ENCODE measurements at regions not wholly inside any gene's neighbourhood (a gene's known extent, or its start where the extent isn't known, plus 50 kb on each side); places are given as distances from the start of the nearest gene placed in this dataset.
"Not testable (repeated sequence)": the region's sequence is repeated elsewhere in the genome, so short reads cannot be mapped to it uniquely, and the experiment has no call there.

DNA sequence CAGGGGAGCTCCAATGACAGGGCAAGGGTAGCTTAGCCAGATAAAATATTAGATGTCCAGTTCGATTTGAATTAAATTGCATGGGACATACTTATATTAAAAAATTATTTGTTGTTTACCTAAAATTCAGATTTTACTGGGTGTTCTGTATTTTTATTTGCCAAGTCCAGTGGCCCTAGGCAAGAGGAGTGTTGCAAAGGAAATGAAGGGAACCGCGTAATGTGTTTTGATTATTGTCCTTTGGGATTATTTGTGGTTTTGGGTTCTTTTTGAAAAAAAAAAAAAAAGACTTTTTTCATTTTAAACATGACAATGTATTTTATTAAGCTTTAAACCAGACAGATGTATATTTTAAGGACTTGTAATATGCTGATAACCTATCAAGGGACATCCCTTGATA lies 179.3 kb downstream of the C9orf152 start:
- no peak for DNase-seq

DNA sequence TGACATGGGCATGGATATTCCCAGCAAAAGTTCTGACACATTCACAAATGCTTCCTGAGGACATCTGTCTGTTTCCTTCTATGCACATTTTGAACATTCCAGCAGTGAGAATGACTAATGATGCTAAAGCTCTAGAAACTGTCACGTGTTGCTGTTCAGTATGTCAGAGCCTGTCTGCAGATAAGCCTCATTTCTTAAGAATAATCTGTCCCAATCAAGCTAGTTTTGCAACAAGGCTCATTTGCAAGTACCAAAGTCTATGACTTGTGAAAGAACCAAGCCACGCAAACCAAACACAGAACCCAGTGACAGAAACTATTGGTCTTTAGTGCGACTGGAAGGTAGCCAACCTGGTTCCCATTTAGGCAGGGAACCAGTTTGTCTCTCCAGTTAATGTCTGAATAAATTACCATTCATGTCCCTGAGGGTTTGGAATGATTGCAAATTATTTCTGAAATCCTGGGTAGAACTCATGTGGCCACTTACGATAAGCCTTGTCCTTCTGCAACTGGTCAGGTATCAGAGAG lies 178.5 kb downstream of the C9orf152 start:
- no peak for DNase-seq

DNA sequence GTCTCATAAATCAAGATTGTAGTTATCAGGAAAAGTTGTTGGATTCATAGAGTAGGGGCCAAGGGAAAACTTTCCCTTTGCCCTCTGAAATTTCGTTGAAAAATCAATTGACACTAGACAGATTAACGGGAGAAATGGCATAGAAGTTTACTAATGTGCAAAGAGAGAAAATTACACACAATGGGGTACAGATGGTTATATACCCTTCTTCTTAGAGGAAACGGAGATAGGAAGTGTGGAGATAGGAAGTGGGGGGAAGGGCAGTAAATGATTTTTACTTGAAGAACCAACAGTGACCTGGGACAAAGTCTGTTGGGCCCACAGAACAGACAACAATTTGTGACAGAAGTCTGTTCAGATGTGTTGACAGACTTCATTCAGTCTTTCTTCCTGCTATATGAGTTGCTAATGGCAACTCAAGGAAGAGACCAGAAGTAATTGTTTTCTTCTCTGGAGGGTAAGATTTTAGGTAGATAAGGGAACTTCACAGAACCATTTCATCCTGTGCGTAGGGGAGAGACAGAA lies 177.9 kb downstream of the C9orf152 start:
- no peak for DNase-seq

DNA sequence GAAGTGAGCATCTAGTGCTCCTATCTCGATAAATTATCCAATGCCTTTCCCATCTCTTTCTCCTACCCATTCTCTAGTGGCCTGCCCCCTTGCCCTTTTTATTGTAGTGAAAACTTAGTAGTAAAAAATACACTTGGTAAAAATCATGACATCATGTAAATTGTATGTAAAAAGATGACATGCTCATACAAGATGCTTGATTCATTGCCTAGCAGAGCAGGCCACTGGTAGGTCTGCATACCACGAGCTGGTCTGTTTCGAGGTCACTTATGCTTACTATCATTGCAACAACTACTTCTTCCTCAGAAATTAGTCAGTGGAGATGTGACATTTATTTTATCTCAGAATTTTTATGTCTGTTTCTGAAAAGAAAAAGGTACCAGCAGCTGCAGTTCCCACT lies 177.3 kb downstream of the C9orf152 start:
- DNase-seq: no peak

DNA sequence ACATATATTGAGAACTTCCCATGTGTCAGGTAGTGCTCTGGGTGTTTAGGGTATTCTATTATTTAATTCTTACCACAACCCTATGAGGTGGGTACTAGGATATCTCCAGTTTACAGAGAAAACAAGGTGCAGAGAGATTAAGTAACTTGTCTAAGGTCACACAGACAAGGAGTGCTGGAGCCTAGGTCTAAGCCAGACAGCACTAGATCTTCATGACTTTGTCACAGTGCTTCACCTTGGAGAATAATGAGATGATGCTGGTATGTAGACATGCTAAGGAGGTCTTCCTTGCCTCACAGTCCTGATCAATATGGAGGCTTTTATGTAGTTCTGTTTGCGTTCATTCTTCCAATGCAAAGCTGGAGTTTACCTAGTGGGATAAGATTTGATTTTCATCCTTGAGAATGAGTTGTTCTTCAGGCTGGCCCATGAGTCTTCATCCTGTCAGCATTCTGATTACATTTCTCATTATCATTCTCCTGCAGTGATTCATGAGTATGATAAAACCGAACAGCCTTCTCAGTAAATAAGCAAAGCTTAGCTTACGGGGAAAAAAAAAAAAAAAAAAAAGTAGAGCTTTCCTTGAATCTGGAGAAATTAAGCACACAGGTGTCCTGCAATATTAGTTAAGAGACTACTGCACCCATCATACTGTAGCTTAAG lies 176.3 kb downstream of the C9orf152 start:
- no peak for DNase-seq

DNA sequence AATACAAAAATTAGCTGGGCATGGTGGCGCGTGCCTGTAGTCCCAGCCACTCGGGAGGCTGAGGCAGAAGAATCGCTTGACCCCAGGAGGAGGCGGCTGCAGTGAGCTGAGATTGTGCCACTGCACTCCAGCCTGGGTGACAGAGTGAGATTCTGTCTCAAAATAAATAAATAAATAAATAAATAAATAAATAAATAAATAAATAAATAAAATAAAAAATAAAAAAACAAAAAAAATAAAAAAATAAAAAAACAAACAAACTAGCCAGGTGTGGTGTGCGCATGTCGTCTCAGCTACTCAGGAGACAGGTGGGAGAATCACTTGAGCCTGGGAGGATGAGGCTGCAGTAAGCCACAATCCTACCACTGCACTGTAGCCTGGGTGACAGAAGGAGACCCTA lies 175.4 kb downstream of the C9orf152 start:
- DNase-seq: not testable (repeated sequence)

DNA sequence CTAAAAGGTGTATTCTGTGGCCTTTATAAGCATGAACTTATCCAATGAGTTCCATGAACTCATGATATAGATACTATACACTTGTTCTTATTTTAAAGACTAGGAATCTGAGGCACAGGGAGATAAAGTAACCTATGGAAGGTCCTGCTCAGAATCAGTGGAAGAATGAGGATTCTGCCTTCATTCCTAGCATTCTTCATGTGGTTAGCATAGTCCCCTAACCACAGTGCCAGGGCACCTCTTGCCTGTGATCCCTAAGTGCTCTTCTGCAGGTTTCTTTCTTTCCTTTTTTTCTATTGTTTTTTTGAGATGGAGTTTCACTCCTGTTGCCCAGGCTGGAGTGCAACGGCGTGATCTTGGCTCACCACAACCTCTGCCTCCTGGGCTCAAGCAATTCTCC lies 174.1 kb downstream of the C9orf152 start:
- no peak for DNase-seq

DNA sequence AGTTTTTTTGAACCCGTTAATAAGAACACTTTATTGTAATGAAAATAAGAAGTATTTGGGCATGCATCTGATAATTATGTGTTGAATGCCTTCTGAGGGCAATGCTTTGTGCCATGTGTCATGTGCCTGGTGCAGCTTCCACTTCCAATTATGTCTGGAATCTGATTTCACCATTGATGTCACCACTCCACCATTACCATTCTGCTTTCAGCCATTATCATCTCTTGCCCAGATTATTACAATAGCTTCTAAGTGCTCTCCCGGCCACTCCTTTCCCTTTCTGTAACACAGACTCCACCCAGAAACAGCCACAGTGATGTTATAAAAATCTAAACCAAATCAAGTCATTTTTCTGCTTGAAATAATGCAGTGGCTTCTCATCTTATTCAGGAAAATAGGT lies 171.7 kb downstream of the C9orf152 start:
- DNase-seq: no peak

DNA sequence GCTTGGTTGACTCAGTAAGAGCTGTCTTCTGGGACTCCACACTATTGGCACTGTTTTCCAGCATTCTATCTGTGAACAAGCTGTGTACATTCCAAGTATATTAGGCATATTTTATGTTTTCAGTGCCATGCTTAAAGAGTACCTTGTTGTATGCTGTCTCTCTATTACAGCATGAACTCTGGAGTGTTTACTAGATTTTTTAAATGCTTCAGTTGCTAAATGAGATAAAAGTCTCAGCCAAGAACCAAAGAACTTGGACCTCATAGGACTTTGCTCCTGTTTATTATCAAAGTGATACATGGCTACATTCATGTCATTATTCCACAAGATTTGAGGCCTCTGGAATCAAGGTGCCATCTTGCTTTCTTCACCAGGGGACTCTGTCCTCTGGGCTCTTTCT lies 167.2 kb downstream of the C9orf152 start:
- no peak for DNase-seq

DNA sequence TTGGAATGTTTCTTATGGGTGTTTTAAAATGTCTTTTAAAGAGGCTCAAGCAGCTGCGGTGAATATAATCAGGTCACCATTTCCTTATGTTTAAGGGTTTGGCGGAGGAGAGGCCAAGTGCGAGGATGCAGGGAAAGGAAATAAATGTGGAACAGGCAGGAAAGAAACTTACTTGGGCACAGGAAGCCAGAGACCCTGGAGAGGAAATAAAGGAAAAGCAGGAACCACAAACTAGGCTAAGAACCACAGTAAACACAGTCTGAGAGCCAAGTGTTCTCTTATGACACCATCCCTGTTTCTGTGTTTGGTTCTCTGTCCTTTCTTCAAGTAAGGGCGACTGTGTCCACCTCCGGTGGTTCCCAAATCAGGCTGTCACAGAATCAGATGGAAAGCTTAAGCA lies 166.5 kb downstream of the C9orf152 start:
- DNase-seq: no peak

DNA sequence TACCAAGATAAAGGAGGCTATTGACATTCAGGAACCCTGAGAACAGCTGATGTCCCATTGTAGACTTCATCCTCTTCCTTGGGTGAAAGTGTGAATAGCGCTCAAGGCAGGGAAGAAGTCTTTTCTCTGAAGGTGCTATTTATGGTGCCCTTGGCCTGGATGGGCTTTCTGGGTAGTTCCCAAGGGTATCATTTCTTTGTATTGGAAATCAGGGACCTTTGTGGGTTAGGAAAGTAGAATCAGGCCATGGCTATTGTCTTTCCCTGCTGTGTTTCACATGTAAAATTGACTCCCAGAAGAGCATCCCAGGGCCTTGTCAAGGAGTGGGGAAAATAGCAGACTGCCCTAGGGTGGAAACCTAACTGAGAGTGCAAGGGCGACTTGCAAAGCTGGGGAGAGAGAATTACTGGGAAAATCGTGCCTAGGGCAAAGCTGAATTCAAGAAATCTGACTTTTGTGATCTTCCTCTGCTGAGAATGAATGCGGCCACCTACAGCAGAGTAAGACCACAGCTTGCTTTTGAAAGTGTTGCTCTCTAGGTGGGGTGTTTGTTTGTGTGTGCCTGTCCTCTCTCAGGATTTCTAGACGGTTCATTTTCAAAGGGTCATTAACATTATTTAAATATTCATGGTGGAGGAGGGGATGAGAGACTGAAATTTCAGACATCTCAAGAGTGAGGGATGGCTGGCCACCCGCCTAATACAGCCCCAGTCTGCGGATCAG lies 160.6 kb downstream of the C9orf152 start:
- DNase-seq: no peak

DNA sequence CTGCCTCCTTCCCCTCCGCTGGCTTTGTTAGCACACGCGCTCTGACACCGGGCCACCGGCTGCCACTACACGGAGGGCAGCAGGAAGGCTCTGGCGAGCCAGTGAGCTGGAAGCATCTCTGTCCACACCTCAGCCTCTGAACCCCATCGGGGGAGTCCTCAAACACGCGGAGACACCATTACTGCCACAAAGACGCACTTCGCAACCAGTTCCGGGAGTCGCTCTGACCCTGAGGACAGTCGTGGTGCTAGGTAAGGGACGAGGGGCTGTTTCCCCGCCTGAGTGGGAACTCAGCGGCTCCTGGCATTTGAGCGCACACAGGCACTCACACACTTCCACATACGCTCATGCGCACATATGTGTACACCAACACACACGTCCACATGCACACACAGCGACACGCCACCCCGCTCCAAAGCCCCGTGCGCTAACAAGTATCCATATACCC lies 160.0 kb downstream of the C9orf152 start:
- DNase-seq: no peak

DNA sequence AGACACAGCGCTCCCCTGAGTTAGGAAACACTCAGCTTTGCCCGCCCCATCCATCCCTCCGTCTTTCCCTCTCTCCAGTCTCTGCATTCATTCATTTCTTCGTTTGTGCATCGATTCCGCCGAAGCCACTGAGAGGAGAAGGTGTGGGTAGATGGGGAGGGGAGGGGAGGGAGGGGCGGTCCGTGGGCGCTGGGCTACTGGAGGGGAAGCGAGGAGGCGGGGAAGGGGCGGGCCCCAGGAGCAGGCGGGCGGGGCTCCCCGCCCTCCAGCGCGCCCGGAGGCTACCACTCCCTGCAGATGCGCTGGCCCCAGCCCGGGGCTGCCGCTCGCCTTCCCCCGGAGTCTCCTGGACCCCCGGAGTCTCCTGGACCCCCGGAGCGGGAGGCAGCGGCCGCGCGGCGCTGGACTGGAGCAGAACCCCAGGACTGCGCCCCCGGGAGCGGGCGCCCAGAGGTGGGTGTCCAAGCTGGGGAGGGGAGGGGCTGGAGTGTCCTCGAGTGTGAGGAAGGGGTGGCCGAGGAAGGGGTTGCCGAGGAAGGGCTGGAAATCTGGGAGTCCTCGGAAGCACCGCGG lies 159.5 kb downstream of the C9orf152 start:
- DNase-seq: peak; percentile 88

DNA sequence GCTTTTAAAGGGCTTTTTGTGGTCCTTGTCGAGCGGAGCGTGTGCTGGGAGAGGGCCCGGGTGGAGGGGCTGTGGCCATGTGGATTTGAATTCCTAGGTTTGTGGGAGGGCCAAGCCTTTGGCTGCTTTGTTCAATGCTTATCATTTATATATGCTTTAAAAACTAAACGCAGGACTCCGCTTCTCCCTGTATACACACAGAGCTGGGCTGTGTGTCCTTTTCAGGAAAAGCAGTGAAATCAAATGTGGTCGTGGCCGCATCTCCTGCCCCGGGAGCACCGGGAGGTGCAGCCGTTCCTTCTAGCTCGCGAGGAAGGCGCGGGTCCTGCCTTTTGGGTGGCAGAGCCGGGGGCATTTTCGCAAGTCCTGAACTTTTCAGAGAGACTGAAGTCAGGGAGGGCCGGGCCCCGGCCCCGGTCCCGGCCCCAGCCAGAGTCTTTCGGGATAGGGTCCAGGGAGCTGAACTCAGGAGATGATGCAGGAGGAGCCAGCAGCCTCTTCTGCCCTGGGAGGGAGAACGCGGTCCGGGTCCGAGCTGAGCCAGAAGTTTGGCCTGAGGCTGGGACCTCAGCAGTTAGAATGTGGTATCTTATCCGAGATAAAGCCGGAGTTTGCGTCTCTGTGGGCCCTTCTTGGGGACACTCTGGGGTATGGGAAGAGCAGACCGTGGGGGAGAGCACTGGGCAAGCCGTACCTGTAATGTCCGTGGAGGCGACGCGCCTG lies 158.8 kb downstream of the C9orf152 start:
- DNase-seq: peak; percentile 60

DNA sequence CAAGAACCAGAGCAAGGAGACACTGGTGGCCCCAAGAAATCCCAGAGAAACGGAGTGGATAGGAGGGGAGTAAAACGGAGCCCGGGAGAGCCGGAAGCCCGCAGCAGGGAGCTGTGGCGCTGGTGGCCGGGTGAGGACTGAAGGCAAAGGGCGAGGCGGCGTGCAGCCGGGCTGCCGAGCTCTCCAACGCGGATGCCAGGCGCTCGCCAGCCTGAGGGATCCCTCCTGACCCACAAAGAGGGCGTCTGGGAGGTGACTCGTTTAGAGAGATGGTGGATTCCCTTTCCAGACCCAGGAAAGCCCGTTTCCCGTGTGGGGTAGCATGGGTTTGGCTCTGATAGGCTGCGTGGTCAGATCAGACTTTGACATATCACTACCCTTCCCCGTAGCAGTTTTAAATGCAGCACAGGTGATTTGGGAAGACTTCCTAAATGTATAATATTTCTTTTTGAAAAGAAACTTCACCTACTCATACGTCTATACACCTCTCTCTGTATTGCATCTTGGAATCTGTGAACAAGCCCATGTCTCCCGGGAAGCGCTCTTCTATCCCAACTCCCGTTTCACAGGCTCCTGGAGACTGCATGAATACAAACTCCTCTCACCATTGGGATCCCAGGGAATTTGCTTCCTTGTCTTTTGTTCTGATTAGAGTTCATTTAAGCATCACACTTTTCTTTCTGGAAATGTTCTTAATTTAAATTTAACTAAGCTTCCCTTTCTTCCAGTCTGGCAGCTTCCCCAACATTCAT lies 158.1 kb downstream of the C9orf152 start:
- no peak for DNase-seq

DNA sequence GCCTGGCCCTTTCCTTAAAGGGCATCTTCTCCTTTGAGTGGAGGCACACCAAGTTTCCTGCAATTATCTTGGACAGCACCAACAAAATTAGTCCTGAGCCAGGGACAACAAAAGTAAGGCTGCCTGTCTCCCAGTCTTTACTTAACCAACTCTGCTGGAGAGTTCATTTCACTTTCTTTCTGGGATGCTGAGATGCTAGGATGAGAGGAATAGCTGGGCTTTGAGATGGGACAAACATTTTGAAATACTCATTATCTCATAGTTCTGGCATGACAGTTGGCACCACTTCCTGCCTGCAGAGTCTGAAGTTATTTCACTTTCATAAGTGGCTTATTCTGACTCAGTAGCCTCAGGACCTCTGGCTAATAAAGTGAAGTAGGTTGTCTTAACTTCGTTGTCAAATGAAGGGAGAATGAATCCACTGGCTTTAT lies 157.0 kb downstream of the C9orf152 start:
- no peak for DNase-seq

DNA sequence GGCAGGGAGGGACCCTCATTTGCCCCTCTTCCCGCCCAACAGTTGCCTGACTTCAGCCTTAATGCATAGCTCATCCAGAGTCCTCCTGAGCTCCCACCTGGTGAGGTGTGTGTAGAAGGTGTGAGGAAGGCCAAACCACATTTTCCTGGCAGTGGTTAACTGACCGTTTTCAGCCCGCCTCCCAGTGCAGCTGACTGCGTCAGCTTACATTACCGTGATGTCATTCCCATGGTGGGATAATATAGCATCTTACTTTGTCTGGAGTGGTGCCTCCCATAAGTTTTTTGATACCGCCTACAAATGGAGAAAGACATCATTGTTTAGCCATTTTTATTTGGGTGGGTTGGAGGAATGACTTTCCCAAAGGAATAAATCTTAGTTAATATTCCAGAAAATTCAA lies 151.9 kb downstream of the C9orf152 start:
- no peak for DNase-seq

DNA sequence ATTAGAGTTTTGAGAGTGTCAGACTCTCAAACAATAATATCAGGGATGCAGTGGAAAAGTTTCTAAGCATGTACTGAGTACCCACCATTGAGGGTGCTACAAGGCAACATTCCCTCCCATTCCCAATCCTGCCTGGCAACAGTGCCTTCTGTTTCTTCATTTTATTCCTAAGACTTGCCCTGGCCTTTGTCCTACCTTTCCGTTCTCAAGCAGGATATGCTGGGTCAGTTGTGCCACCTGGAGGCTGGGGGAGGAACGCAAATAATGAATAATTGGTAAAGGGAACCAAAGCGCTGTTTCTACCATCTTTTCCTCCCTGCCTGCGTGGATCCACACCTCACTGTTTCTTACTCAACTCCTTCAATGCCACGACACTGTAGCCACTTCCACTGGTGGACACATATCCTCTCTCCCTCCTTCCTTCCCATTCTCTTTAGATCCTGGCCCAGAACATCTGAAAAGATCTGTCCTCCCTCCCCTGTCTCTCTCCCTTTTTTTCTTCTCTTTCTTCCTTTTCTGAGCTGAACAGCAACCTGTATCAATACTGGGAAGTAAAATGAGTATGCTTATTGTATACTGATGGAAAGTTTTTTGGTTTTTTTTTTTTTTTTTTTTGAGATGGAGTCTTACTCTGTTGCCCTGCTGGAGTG lies 149.5 kb downstream of the C9orf152 start:
- DNase-seq: no peak

DNA sequence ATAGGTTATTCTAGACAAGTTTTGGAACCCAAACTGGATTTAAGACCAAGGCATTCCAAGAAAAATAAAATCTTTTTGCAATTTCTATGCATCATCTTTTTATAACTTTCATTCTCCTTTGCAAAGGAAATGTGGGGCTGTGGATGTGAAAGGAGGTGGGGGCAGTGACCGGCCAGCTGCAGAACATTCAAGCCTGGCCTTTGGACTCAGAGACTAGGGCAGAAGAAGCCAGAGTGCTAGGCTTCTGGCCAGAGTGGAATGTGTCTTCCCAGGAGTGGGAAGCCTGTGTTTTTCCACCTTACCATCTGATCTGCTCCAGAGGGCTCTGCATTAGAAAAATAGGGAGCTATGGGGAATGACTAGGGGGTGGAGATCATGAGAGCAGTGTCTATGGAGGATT lies 148.5 kb downstream of the C9orf152 start:
- no peak for DNase-seq

DNA sequence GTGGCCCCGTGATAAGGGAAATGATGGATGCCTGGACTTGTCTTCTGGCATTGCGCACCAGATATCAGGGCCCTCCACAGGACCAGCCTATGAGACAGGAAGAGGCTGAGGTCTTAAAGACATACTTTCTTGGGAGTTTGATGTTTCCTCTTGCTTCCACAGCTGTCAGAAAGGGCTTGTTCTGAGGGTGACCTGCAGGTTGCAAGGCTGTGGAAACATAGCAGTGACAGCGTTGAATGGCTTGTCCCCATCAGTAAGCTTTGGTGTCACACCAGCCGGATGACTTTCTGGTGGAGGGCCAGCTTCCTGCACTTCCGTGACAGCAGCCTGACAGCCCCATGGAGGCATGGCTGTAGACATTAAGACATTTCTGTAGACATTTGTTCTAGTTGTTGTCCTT lies 143.2 kb downstream of the C9orf152 start:
- DNase-seq: no peak

DNA sequence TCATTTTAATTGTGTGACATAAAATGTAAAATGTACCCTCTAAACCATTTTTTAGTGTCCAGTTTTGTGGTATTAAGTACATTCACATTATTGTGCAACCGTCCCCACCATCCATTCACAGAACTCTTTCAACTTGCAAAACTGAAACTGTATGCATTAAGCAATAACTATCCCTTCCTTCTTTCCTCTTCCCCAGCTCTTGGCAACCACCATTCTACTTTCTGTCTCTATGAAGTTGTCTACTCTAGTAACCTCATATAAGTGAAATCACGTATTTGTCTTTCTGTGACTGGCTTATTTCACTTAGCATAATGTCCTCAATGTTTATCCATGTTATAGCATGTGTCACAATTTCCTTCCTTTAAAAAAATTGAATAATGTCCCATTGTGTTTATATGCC lies 142.4 kb downstream of the C9orf152 start:
- no peak for DNase-seq

All from left hindlimb (tissue), 1 donor.